ENCODE measurements at regions not wholly inside any gene's neighbourhood (a gene's known extent, or its start where the extent isn't known, plus 50 kb on each side); places are given as distances from the start of the nearest gene placed in this dataset.

DNA sequence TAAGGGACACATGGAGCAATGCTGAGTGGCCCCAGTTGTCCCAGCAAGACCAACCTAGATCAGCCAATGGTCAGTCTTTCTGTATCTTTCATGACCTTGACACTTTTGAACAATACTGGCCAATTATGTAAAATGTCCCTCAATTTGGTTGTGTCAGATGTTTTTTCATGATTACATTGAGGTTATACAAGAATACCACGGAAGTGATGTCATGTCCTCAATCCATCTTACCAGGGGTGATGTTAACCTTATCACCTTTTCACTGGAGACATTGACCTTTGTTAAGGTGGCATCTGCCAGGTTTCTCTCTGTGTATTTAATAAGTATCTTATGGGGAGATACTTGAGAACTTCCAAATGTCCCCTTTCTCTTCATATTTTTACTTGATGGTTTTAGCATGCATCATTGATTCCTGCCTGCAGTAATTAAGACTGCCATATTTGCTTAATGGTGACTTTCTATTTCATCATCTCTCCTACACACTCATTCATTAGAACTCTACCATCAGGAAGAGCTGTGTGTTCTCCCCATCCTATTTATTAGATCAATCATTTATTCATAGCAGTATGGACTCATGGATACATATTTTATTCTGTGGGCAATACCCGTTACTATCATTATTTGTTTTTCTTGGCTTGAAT is 64.7 kb upstream of the RFLNA start:
- dilution Hi-C loops (cut with MboI; ENCODE audit: extremely low pct_ligation_motif_present, low sequenced_read_pairs): no loop called here
- Histone ChIP-seq H3K79me2 (ENCODE audit: control insufficient read depth, insufficient read depth, low read length) (no peaks in the 10 kb centered on the region), H4K20me1 (ENCODE audit: control insufficient read depth, extremely low read depth, insufficient read depth, low read length) (no peaks in the 10 kb centered on the region), H3K27ac (ENCODE audit: control insufficient read depth, insufficient read depth, low read length) (no peak overlapping the region), H3K27me3 (ENCODE audit: control insufficient read depth, extremely low read depth, insufficient read depth, low read length) (no peaks in the 10 kb centered on the region), H3K4me2 (ENCODE audit: control insufficient read depth, extremely low read depth, insufficient read depth, low read depth, low read length) (no peak overlapping the region), H3K4me1 (ENCODE audit: control insufficient read depth, extremely low read depth, insufficient read depth, low read length) (peaks cover 20% of the 10 kb centered on the region), H3K36me3 (ENCODE audit: control insufficient read depth in 2 of 2, extremely low read depth in 1 of 2, insufficient read depth in 2 of 2, low read length in 2 of 2) (no peaks in the 10 kb centered on the region), H3K4me3 (ENCODE audit: control insufficient read depth in 2 of 3, extremely low read depth in 1 of 3, insufficient read depth in 2 of 3, low read depth in 1 of 3, low read length in 3 of 3) (no peak overlapping the region), H3K9me1 (ENCODE audit: control insufficient read depth, extremely low read depth, insufficient read depth, low read length) (no peaks in the 10 kb centered on the region), H2AFZ (ENCODE audit: control insufficient read depth, low read length) (no peak overlapping the region), H3K9me3 (ENCODE audit: control insufficient read depth, low read depth, low read length) (no peaks in the 10 kb centered on the region), H3K9ac (ENCODE audit: control insufficient read depth, extremely low read depth, insufficient read depth, low read length) (no peak overlapping the region)
- TF ChIP-seq EZH2 (IDR thresholded peaks at IDR 0.05; ENCODE audit: low read length): no peak
- TF ChIP-seq, protein P1, sequence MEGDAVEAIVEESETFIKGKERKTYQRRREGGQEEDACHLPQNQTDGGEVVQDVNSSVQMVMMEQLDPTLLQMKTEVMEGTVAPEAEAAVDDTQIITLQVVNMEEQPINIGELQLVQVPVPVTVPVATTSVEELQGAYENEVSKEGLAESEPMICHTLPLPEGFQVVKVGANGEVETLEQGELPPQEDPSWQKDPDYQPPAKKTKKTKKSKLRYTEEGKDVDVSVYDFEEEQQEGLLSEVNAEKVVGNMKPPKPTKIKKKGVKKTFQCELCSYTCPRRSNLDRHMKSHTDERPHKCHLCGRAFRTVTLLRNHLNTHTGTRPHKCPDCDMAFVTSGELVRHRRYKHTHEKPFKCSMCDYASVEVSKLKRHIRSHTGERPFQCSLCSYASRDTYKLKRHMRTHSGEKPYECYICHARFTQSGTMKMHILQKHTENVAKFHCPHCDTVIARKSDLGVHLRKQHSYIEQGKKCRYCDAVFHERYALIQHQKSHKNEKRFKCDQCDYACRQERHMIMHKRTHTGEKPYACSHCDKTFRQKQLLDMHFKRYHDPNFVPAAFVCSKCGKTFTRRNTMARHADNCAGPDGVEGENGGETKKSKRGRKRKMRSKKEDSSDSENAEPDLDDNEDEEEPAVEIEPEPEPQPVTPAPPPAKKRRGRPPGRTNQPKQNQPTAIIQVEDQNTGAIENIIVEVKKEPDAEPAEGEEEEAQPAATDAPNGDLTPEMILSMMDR (optimal IDR thresholded peaks at IDR 0.05 in 1 of 3, IDR thresholded peaks at IDR 0.05 in 1 of 3, conservative IDR thresholded peaks at IDR 0.05 in 1 of 3; ENCODE audit: extremely low read depth in 1 of 3, insufficient read depth in 2 of 3, low read length in 3 of 3): no peak
- DNase-seq (ENCODE audit: low read depth, low spot score) (no peak), FAIRE-seq (no peak)

DNA sequence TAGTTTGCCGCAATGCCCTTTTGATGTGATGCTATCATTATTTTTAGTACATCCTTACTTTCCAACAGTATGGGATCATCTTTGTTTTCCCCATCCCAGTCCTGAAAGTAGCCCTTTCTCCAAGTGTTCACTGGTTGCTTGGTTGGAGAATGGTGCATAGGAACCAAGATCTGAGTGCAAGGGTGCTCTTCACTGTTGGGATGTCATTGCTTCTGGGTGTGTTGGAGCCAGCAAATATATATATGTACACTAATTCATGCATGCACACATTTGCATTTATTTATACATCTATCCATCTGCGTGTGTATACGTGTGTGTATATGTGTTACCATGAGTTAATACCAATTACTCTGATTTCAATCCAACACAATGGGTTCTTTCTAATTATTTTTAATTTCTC is 64.1 kb upstream of the RFLNA start:
- dilution Hi-C loops (cut with MboI; ENCODE audit: extremely low pct_ligation_motif_present, low sequenced_read_pairs): no loop called here
- TF ChIP-seq EZH2 (IDR thresholded peaks at IDR 0.05; ENCODE audit: low read length): no peak
- TF ChIP-seq, protein P1 (optimal IDR thresholded peaks at IDR 0.05 in 1 of 3, IDR thresholded peaks at IDR 0.05 in 1 of 3, conservative IDR thresholded peaks at IDR 0.05 in 1 of 3; ENCODE audit: extremely low read depth in 1 of 3, insufficient read depth in 2 of 3, low read length in 3 of 3): no peak
- H3K4me1 ChIP-seq (ENCODE audit: control insufficient read depth, extremely low read depth, insufficient read depth, low read length): peaks cover 20% of the 10 kb centered on the region
- no peak overlapping the region for H3K9ac ChIP-seq (ENCODE audit: control insufficient read depth, extremely low read depth, insufficient read depth, low read length)
- DNase-seq (ENCODE audit: low read depth, low spot score) (no peak), FAIRE-seq (no peak)
- no peaks in the 10 kb centered on the region for H3K27me3 ChIP-seq (ENCODE audit: control insufficient read depth, extremely low read depth, insufficient read depth, low read length)
- H4K20me1 ChIP-seq (ENCODE audit: control insufficient read depth, extremely low read depth, insufficient read depth, low read length): no peaks in the 10 kb centered on the region
- no peaks in the 10 kb centered on the region for H3K79me2 ChIP-seq (ENCODE audit: control insufficient read depth, insufficient read depth, low read length)
- H3K4me3 ChIP-seq (ENCODE audit: control insufficient read depth in 2 of 3, extremely low read depth in 1 of 3, insufficient read depth in 2 of 3, low read depth in 1 of 3, low read length in 3 of 3): no peak overlapping the region
- no peak overlapping the region for H3K4me2 ChIP-seq (ENCODE audit: control insufficient read depth, extremely low read depth, insufficient read depth, low read depth, low read length)
- no peak overlapping the region for H2AFZ ChIP-seq (ENCODE audit: control insufficient read depth, low read length)
- no peaks in the 10 kb centered on the region for H3K9me1 ChIP-seq (ENCODE audit: control insufficient read depth, extremely low read depth, insufficient read depth, low read length)
- no peak overlapping the region for H3K27ac ChIP-seq (ENCODE audit: control insufficient read depth, insufficient read depth, low read length)
- no peaks in the 10 kb centered on the region for H3K9me3 ChIP-seq (ENCODE audit: control insufficient read depth, low read depth, low read length)
- H3K36me3 ChIP-seq (ENCODE audit: control insufficient read depth in 2 of 2, extremely low read depth in 1 of 2, insufficient read depth in 2 of 2, low read length in 2 of 2): no peaks in the 10 kb centered on the region

Data from keratinocyte (primary cell).